Left renal cortex interstitium (tissue), 4 donors: ENCODE measurements at regions not wholly inside any gene's neighbourhood (a gene's known extent, or its start where the extent isn't known, plus 50 kb on each side); places are given as distances from the start of the nearest gene placed in this dataset.
A peak's percentile ranks its signal among the peaks of the same experiment; 100 is the strongest.

Experiments used
- DNase-seq, 4 donors: peaks; one replicate each; pipeline ENCODE4 v3.0.0-alpha.2; 2013; ENCODE audit warnings: low read depth in 4 of 4, low spot score in 2 of 4, missing footprints in 1 of 4

- DNase-seq = no peak
These were observed 66.7 kb downstream of the BARHL2 start for GRCh38 chr1:90650401-90650800.

- no peak for DNase-seq
These were observed 76.8 kb downstream of the BARHL2 start for GRCh38 chr1:90640325-90640724.

- no peak for DNase-seq
These were observed 94.4 kb downstream of the BARHL2 start for GRCh38 chr1:90622666-90623065.

GRCh38 chr1:90621986-90622385 is 95.1 kb downstream of the BARHL2 start:
- DNase-seq = no peak

GRCh38 chr1:90616395-90616794 is 100.7 kb downstream of the BARHL2 start:
- DNase-seq = peak in 1 of 4 donors; percentile 2

GRCh38 chr1:90614872-90615271 is 102.2 kb downstream of the BARHL2 start:
- DNase-seq = no peak

- DNase-seq = no peak
These were observed 103.7 kb downstream of the BARHL2 start for GRCh38 chr1:90613371-90613770.

GRCh38 chr1:90612033-90612432 is 105.1 kb downstream of the BARHL2 start:
- DNase-seq = no peak

GRCh38 chr1:90607736-90608135 is 109.4 kb downstream of the BARHL2 start:
- no peak for DNase-seq

GRCh38 chr1:90605070-90605469 is 112.0 kb downstream of the BARHL2 start:
- no peak for DNase-seq

GRCh38 chr1:90593312-90593711 is 123.8 kb downstream of the BARHL2 start:
- no peak for DNase-seq

- no peak for DNase-seq
These were observed 125.1 kb downstream of the BARHL2 start for GRCh38 chr1:90591970-90592356.

GRCh38 chr1:90591355-90591969 is 125.6 kb downstream of the BARHL2 start:
- DNase-seq = no peak

- no peak for DNase-seq
These were observed 136.9 kb downstream of the BARHL2 start for GRCh38 chr1:90580176-90580575.

GRCh38 chr1:90579212-90579802 is 137.8 kb downstream of the BARHL2 start:
- no peak for DNase-seq

- no peak for DNase-seq
These were observed 142.3 kb downstream of the BARHL2 start for GRCh38 chr1:90574692-90575370.

GRCh38 chr1:90573736-90574135 is 143.4 kb downstream of the BARHL2 start:
- no peak for DNase-seq

- no peak for DNase-seq
These were observed 144.7 kb downstream of the BARHL2 start for GRCh38 chr1:90572446-90572845.

- DNase-seq = no peak
These were observed 148.7 kb downstream of the BARHL2 start for GRCh38 chr1:90568436-90568835.

GRCh38 chr1:90564164-90564563 is 152.9 kb downstream of the BARHL2 start:
- DNase-seq = no peak

GRCh38 chr1:90562892-90563291 is 154.2 kb downstream of the BARHL2 start:
- no peak for DNase-seq

- DNase-seq = no peak
These were observed 155.2 kb downstream of the BARHL2 start for GRCh38 chr1:90561911-90562310.
